ENCODE measurements at regions not wholly inside any gene's neighbourhood (a gene's known extent, or its start where the extent isn't known, plus 50 kb on each side); places are given as distances from the start of the nearest gene placed in this dataset.

- intact Hi-C loops (cut with DNase I), result no loop called here
- ATAC-seq, result no peak
- DNase-seq (ENCODE audit: low spot score), result no peak
Measured at GRCh38 chr4:100287534-100287933, 97.3 kb upstream of the DDIT4L start.

DNA sequence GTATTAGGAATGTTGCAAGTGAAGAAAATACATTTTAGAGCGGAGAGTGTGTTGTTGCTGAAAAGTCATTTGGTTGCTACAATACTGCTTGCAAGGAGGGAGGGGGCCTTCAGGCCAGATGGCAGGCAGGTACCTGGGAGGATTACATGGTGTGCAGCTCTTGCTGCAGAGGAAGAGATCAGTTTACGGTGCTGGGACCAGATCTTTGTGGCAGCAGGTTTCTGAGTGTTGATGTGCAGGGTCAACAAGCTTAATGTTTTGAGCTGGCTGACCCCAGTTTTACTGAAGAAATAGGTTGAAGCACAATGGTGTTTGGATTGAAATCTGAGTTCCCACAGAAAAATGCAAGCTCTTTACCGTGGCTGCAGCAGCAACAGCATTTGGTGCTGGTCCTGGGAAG lies 96.4 kb upstream of the DDIT4L start:
- ATAC-seq (no peak), DNase-seq (ENCODE audit: low spot score) (no peak)
- intact Hi-C loops (cut with DNase I), result no loop called here

- no peak for ATAC-seq
- intact Hi-C loops (cut with DNase I), result no loop called here
- DNase-seq (ENCODE audit: low spot score), result no peak
Measured at GRCh38 chr4:100285121-100285520, 94.9 kb upstream of the DDIT4L start.

DNA sequence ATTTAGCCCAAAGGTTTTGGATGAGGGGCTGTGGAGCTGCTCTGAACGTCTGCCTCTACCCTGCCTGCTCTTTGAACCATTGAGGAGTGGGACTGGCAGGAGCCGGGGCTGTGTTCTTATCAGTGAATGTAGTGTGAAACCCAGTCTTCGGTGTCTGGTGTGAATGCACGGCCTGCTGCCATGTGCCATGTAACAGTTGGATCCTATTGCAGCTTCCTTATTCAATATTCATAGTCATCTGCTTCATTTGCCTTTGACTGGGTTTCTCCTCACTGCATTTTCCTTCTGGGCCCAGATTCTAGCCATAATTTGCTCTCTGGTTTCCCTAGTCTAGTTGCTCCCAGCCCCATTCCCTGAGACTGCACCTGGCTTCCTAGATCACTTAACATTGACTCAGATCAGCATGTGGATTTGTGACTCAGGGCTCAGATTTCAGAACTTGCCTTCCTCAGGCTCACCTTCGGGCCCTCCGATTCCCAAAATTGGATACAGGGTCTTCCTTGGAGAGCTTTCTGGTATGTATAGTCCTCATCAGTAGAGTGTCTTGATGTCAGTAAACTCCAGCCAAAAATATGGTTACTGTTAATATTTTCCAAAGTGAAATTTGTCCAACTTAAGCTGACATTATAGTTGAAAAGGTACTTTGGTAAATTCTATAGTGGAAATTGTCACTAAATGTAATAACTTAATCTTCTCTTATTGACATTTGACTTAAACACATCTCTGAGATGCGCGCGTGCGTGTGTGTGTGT lies 94.0 kb upstream of the DDIT4L start:
- ATAC-seq (no peak), DNase-seq (ENCODE audit: low spot score) (no peak)
- intact Hi-C loops (cut with DNase I), result no loop called here

DNA sequence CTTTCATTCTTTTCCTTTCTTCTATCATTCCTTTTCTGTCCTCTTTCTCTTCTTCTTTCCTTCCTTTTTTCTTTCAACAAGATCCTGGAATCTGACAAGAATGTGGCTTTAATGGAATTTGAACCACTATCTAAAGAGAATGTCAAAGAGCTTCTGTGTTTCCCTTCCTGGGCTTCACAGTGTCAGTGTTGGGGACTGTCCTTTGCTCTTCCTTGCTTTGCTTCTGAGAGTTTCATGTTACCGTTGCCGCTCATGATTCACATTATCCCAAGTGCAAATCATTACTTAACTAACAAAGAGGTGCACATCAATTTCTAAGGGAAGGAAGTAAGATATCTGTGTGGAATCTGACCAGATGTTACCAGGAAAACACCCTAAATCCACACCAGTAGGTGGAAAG lies 90.5 kb upstream of the DDIT4L start:
- ATAC-seq (no peak), DNase-seq (ENCODE audit: low spot score) (no peak)
- intact Hi-C loops (cut with DNase I), result no loop called here

GRCh38 chr4:100278567-100278966 lies 88.3 kb upstream of the DDIT4L start:
- intact Hi-C loops (cut with DNase I), result no loop called here

GRCh38 chr4:100269446-100269845 lies 79.2 kb upstream of the DDIT4L start:
- ATAC-seq (no peak), DNase-seq (ENCODE audit: low spot score) (no peak)
- intact Hi-C loops (cut with DNase I), result no loop called here

More at GRCh38 chr4:100278567-100278966, 88.3 kb upstream of the DDIT4L start:
- no peak for DNase-seq (ENCODE audit: low spot score)
- no peak for ATAC-seq

GRCh38 chr4:100268789-100269188 lies 78.5 kb upstream of the DDIT4L start:
- ATAC-seq (no peak), DNase-seq (ENCODE audit: low spot score) (no peak)

DNA sequence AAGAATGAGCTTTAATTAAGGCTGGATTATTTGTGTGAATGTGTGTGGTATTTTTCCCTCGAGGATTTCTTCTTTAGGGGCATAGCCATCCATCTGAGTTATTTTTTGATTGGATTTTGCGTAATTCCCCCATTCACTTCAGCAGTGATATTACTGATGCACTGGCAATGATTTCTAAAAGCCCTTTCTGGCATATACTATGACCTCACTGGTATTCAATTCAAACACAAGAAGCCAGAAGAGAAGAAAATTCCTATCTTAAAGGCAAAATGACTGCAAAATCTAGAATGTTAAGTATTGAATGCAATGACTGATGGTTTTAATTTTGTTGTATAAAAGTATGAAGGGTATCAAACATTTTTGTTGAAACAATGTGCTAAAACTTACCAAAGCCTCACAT lies 71.1 kb upstream of the DDIT4L start:
- intact Hi-C loops (cut with DNase I), result no loop called here
- ATAC-seq, result no peak
- DNase-seq (ENCODE audit: low spot score), result no peak

More at GRCh38 chr4:100268789-100269188, 78.5 kb upstream of the DDIT4L start:
- intact Hi-C loops (cut with DNase I), result no loop called here

- no peak for ATAC-seq
- DNase-seq (ENCODE audit: low spot score), result no peak
- intact Hi-C loops (cut with DNase I), result no loop called here
Measured at GRCh38 chr4:100258675-100259074, 68.4 kb upstream of the DDIT4L start.

DNA sequence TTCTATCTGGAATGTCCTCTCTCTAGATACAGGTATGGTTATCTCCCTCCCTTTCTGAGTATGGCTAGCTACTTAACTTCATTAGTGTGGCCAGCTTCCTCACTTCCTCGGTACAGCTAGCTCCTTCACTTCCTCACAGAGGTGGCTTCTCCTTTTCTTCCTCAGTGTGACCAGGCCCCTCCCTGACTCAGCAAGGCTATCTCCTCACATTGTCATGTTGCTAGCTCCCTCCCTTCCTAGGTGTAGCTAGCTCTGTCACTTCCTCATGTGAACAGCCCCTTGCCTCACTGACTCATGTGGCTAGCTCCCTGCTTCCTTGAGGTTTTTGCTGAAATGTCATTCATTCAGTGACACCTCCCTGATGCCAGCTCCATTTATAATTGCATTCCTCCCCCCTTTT lies 67.3 kb upstream of the DDIT4L start:
- intact Hi-C loops (cut with DNase I), result no loop called here
- DNase-seq (ENCODE audit: low spot score), result no peak
- ATAC-seq, result no peak

- ATAC-seq (no peak), DNase-seq (ENCODE audit: low spot score) (no peak)
- intact Hi-C loops (cut with DNase I), result no loop called here
Measured at GRCh38 chr4:100254237-100254636, 64.0 kb upstream of the DDIT4L start.

DNA sequence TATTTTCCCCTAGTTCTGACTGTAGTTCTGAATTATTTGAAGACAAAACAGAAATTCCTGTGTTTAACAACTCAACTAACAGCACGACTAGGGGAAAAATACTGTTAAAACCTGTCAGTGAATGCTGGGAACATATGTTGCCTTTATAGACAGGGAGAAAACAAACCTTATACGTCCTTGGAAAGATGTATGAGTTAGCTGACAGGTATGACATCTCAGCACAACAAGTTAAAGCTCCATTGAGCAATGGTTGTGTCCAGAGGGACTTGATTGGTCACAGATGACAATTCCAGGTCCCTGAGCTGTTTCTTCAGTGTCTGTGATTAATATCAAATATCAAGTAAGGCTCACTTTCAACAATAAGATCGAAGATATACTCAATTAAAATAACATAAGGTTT lies 58.2 kb upstream of the DDIT4L start:
- intact Hi-C loops (cut with DNase I), result no loop called here
- no peak for DNase-seq (ENCODE audit: low spot score)
- ATAC-seq, result no peak

GRCh38 chr4:100246697-100247096 lies 56.4 kb upstream of the DDIT4L start:
- DNase-seq (ENCODE audit: low spot score) (no peak), ATAC-seq (no peak)
- intact Hi-C loops (cut with DNase I), result no loop called here

DNA sequence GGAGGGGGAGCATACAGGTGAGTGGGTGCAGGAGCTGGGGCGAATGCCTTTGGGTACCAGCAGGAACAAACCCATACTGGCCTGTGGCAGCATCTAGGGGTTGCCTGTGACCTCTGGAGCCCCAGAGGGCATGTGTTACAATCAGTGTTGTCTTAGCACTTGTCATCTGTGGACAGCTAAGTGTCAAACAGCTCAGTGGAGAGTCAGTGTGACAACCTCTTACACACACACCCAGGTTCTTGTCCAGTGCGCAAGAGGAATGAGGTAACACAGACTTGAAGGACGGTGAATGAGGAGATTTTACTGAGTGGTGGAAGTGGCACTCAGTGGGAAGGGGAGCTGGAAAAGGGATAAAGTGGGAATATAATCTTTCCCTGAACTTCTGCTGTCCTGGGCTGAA lies 54.1 kb upstream of the DDIT4L start:
- no peak for DNase-seq (ENCODE audit: low spot score)
- ATAC-seq, result no peak
- intact Hi-C loops (cut with DNase I), result no loop called here

Data from sciatic nerve (tissue), 2 donors.